ENCODE measurements at regions not wholly inside any gene's neighbourhood (a gene's known extent, or its start where the extent isn't known, plus 50 kb on each side); places are given as distances from the start of the nearest gene placed in this dataset.

GRCh38 chr14:89586258-89587135 is 169.5 kb upstream of the FOXN3 start:
- TF ChIP-seq CTCF (IDR thresholded peaks at IDR 0.05) (no peak), POLR2A (IDR thresholded peaks at IDR 0.05) (no peak), POLR2AphosphoS5 (IDR thresholded peaks at IDR 0.05) (no peak), EP300 (IDR thresholded peaks at IDR 0.05) (no peak)

All from suprapubic skin (tissue), 4 donors.